ENCODE measurements at regions not wholly inside any gene's neighbourhood (a gene's known extent, or its start where the extent isn't known, plus 50 kb on each side); places are given as distances from the start of the nearest gene placed in this dataset.

DNA sequence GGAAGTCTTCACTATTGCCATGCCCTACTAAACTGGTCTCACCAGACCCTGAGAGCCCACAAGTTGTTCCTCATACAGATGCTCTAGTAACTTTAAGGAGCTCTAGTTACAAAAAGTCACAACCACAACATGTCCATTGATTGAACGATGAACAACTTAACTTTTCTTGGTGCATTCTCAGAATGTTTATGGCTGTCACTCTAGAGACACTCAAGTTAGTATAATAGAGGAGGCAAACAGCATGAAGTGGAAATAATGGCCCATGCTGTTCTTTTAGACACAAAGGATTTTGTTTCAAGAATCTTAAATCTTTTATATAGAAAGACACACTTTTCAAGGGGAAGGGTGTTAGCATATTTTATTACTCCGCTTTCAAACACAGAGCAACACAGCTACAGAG lies 934.4 kb downstream of the HACE1 start:
- Mint-ChIP-seq H3K4me3 (no peak overlapping the region), H3K4me1 (no peaks in the 10 kb centered on the region), H3K27ac (no peak overlapping the region), H3K36me3 (peaks cover 9% of the 10 kb centered on the region), H3K27me3 (ENCODE audit: low read depth) (no peaks in the 10 kb centered on the region), H3K9me3 (peaks cover 16% of the 10 kb centered on the region)
- ChIA-PET CTCF (no interaction called here), POLR2A (no interaction called here)
- DNase-seq (ENCODE audit: low spot score) (no peak), ATAC-seq (no peak)
- TF ChIP-seq NFATC4 (CRISPR knock-in tag; IDR thresholded peaks at IDR 0.05) (no peak), TEAD1 (CRISPR knock-in tag; IDR thresholded peaks at IDR 0.05) (no peak), ZNF671 (CRISPR knock-in tag; IDR thresholded peaks at IDR 0.05) (no peak), OVOL2 (CRISPR knock-in tag; IDR thresholded peaks at IDR 0.05; ENCODE audit: borderline replicate concordance) (no peak), E2F1 (CRISPR knock-in tag; IDR thresholded peaks at IDR 0.05) (no peak), ZNF317 (CRISPR knock-in tag; IDR thresholded peaks at IDR 0.05; ENCODE audit: borderline replicate concordance, low read depth) (no peak), GRHL2 (CRISPR knock-in tag; IDR thresholded peaks at IDR 0.05; ENCODE audit: insufficient replicate concordance, severe bottlenecking) (no peak), NFE2L1 (CRISPR knock-in tag; IDR thresholded peaks at IDR 0.05) (no peak), GABPB1 (CRISPR knock-in tag; IDR thresholded peaks at IDR 0.05) (no peak), TEAD4 (CRISPR knock-in tag; IDR thresholded peaks at IDR 0.05) (no peak), ZNF425 (CRISPR knock-in tag; conservative IDR thresholded peaks at IDR 0.05) (no peak), CTCF (IDR thresholded peaks at IDR 0.05) (no peak), CREB1 (CRISPR knock-in tag; IDR thresholded peaks at IDR 0.05) (no peak), ZNF423 (CRISPR knock-in tag; IDR thresholded peaks at IDR 0.05) (no peak), ZBTB21 (CRISPR knock-in tag; IDR thresholded peaks at IDR 0.05; ENCODE audit: borderline replicate concordance) (no peak)
- TF ChIP-seq, protein P1, sequence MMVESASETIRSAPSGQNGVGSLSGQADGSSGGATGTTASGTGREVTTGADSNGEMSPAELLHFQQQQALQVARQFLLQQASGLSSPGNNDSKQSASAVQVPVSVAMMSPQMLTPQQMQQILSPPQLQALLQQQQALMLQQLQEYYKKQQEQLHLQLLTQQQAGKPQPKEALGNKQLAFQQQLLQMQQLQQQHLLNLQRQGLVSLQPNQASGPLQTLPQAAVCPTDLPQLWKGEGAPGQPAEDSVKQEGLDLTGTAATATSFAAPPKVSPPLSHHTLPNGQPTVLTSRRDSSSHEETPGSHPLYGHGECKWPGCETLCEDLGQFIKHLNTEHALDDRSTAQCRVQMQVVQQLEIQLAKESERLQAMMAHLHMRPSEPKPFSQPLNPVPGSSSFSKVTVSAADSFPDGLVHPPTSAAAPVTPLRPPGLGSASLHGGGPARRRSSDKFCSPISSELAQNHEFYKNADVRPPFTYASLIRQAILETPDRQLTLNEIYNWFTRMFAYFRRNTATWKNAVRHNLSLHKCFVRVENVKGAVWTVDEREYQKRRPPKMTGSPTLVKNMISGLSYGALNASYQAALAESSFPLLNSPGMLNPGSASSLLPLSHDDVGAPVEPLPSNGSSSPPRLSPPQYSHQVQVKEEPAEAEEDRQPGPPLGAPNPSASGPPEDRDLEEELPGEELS (CRISPR knock-in tag; IDR thresholded peaks at IDR 0.05): no peak

DNA sequence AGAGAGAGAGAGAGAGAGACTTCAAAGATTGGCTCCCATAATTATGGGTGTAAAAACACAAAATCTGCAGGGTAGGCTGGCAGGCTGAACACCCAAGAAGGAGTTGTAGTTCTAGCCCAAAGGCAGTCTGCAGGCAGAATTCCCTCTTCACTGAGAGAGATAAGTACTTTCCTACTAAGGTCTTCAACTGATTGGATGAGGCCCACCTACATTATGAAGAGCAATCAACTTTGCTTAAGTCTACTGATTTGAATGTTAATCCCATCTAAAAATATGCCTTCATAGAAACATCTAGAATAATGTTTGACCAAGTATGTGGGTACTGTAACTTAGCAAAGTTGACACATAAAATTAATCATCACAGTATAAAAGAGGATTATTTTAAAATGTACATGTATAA lies 949.7 kb downstream of the HACE1 start:
- DNase-seq (ENCODE audit: low spot score): no peak

More for the DNA sequence above, 949.7 kb downstream of the HACE1 start:
- ATAC-seq: no peak
- peaks cover 34% of the 10 kb centered on the region for H3K27me3 Mint-ChIP-seq (ENCODE audit: low read depth)
- H3K27ac Mint-ChIP-seq: no peak overlapping the region
- CTCF ChIA-PET: no interaction called here
- peaks cover 4% of the 10 kb centered on the region; the same call in 1 of the 2 replicates for H3K4me1 Mint-ChIP-seq
- TF ChIP-seq, protein P2, sequence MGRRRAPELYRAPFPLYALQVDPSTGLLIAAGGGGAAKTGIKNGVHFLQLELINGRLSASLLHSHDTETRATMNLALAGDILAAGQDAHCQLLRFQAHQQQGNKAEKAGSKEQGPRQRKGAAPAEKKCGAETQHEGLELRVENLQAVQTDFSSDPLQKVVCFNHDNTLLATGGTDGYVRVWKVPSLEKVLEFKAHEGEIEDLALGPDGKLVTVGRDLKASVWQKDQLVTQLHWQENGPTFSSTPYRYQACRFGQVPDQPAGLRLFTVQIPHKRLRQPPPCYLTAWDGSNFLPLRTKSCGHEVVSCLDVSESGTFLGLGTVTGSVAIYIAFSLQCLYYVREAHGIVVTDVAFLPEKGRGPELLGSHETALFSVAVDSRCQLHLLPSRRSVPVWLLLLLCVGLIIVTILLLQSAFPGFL (CRISPR knock-in tag; IDR thresholded peaks at IDR 0.05; ENCODE audit: borderline replicate concordance): no peak
- TF ChIP-seq, protein P3, sequence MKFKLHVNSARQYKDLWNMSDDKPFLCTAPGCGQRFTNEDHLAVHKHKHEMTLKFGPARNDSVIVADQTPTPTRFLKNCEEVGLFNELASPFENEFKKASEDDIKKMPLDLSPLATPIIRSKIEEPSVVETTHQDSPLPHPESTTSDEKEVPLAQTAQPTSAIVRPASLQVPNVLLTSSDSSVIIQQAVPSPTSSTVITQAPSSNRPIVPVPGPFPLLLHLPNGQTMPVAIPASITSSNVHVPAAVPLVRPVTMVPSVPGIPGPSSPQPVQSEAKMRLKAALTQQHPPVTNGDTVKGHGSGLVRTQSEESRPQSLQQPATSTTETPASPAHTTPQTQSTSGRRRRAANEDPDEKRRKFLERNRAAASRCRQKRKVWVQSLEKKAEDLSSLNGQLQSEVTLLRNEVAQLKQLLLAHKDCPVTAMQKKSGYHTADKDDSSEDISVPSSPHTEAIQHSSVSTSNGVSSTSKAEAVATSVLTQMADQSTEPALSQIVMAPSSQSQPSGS (CRISPR knock-in tag; IDR thresholded peaks at IDR 0.05; ENCODE audit: borderline replicate concordance, low read depth): no peak
- TF ChIP-seq TEAD4 (CRISPR knock-in tag; IDR thresholded peaks at IDR 0.05) (no peak), MXD4 (CRISPR knock-in tag; IDR thresholded peaks at IDR 0.05; ENCODE audit: borderline replicate concordance) (no peak), E2F1 (CRISPR knock-in tag; IDR thresholded peaks at IDR 0.05) (no peak), JAZF1 (CRISPR knock-in tag; IDR thresholded peaks at IDR 0.05) (no peak), ERG (CRISPR knock-in tag; IDR thresholded peaks at IDR 0.05) (no peak)
- TF ChIP-seq, protein P1 (CRISPR knock-in tag; IDR thresholded peaks at IDR 0.05): no peak
- no peak overlapping the region for H3K4me3 Mint-ChIP-seq
- POLR2A ChIA-PET: no interaction called here
- H3K9me3 Mint-ChIP-seq: peaks cover 15% of the 10 kb centered on the region
- peaks cover 5% of the 10 kb centered on the region; the same call in 1 of the 2 replicates for H3K36me3 Mint-ChIP-seq

Data from WTC11 (cell line).